ENCODE measurements at regions not wholly inside any gene's neighbourhood (a gene's known extent, or its start where the extent isn't known, plus 50 kb on each side); places are given as distances from the start of the nearest gene placed in this dataset.

GRCh38 chr1:188364927-188365449, 1536.2 kb downstream of the PLA2G4A start:
- TF ChIP-seq ZBTB7A (IDR thresholded peaks at IDR 0.05; ENCODE audit: low read depth) (no peak), CREB1 (IDR thresholded peaks at IDR 0.05; ENCODE audit: low read depth) (no peak), EP300 (IDR thresholded peaks at IDR 0.05; ENCODE audit: borderline replicate concordance) (no peak), FOXM1 (IDR thresholded peaks at IDR 0.05; ENCODE audit: borderline replicate concordance, low read depth) (no peak), TCF12 (IDR thresholded peaks at IDR 0.05; ENCODE audit: low read depth) (no peak), TEAD4 (IDR thresholded peaks at IDR 0.05) (no peak), CEBPB (IDR thresholded peaks at IDR 0.05) (no peak), MAX (IDR thresholded peaks at IDR 0.05) (no peak), EGR1 (IDR thresholded peaks at IDR 0.05) (no peak), REST (IDR thresholded peaks at IDR 0.05; ENCODE audit: low read depth) (no peak)

GRCh38 chr1:188365874-188366273, 1537.1 kb downstream of the PLA2G4A start:
- no peak for TF ChIP-seq TCF12 (IDR thresholded peaks at IDR 0.05; ENCODE audit: low read depth)
- TF ChIP-seq EGR1 (IDR thresholded peaks at IDR 0.05), result no peak
- no peak for TF ChIP-seq CEBPB (IDR thresholded peaks at IDR 0.05)
- no peak for TF ChIP-seq ZBTB7A (IDR thresholded peaks at IDR 0.05; ENCODE audit: low read depth)
- no peak for TF ChIP-seq TEAD4 (IDR thresholded peaks at IDR 0.05)
- TF ChIP-seq MAX (IDR thresholded peaks at IDR 0.05), result no peak
- TF ChIP-seq TAF1 (IDR thresholded peaks at IDR 0.05; ENCODE audit: low read depth), result no peak
- no peak for TF ChIP-seq REST (IDR thresholded peaks at IDR 0.05; ENCODE audit: low read depth)
- TF ChIP-seq FOXM1 (IDR thresholded peaks at IDR 0.05; ENCODE audit: borderline replicate concordance, low read depth), result no peak
- no peak for TF ChIP-seq NFIC (IDR thresholded peaks at IDR 0.05)
- TF ChIP-seq CREB1 (IDR thresholded peaks at IDR 0.05; ENCODE audit: low read depth), result no peak

- no peak for TF ChIP-seq NFIC (IDR thresholded peaks at IDR 0.05)
- TF ChIP-seq TAF1 (IDR thresholded peaks at IDR 0.05; ENCODE audit: low read depth), result no peak
- TF ChIP-seq EP300 (IDR thresholded peaks at IDR 0.05; ENCODE audit: borderline replicate concordance), result no peak
- TF ChIP-seq TEAD4 (IDR thresholded peaks at IDR 0.05), result no peak
- TF ChIP-seq CREB1 (IDR thresholded peaks at IDR 0.05; ENCODE audit: low read depth), result no peak
- TF ChIP-seq CEBPB (IDR thresholded peaks at IDR 0.05), result no peak
- TF ChIP-seq EGR1 (IDR thresholded peaks at IDR 0.05), result no peak
These were observed 1538.9 kb downstream of the PLA2G4A start for GRCh38 chr1:188367661-188368060.

- TF ChIP-seq CREB1 (IDR thresholded peaks at IDR 0.05; ENCODE audit: low read depth) (no peak), RAD21 (IDR thresholded peaks at IDR 0.05; ENCODE audit: low read depth) (no peak), USF1 (IDR thresholded peaks at IDR 0.05) (no peak), TEAD4 (IDR thresholded peaks at IDR 0.05) (no peak), CEBPB (IDR thresholded peaks at IDR 0.05) (no peak), ZBTB7A (IDR thresholded peaks at IDR 0.05; ENCODE audit: low read depth) (no peak), REST (IDR thresholded peaks at IDR 0.05; ENCODE audit: low read depth) (no peak), TCF12 (IDR thresholded peaks at IDR 0.05; ENCODE audit: low read depth) (no peak), FOXM1 (IDR thresholded peaks at IDR 0.05; ENCODE audit: borderline replicate concordance, low read depth) (no peak), MAX (IDR thresholded peaks at IDR 0.05) (no peak), EP300 (IDR thresholded peaks at IDR 0.05; ENCODE audit: borderline replicate concordance) (no peak), EGR1 (IDR thresholded peaks at IDR 0.05) (no peak), YY1 (IDR thresholded peaks at IDR 0.05; ENCODE audit: low read depth) (no peak), TAF1 (IDR thresholded peaks at IDR 0.05; ENCODE audit: low read depth) (no peak), NFIC (IDR thresholded peaks at IDR 0.05) (no peak)
These were observed 1542.6 kb downstream of the PLA2G4A start for GRCh38 chr1:188371295-188371806.
